ENCODE measurements at regions not wholly inside any gene's neighbourhood (a gene's known extent, or its start where the extent isn't known, plus 50 kb on each side); places are given as distances from the start of the nearest gene placed in this dataset.

DNA sequence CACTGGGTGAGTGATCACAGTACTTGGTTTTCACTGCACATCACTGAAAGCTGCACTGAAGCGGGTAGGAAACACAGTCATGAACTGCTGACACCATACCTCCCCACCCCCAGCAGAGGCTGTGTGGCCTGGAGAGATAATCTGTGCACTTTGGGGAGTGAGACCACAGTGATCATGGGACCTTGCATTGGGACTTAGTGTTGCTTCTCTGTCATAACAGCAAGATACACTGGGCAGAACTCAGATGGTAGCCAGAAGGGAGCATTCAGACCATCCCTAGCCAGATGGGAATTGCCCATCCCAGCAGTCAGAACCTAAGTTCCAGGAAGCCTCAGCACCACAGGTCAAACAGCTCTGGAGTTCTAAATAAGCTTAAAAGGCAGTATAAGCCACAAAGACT, 346.4 kb upstream of the TMEM229A start:
- no peak for TF ChIP-seq MCM2 (IDR thresholded peaks at IDR 0.05; ENCODE audit: low read depth)
- TF ChIP-seq, protein P1, sequence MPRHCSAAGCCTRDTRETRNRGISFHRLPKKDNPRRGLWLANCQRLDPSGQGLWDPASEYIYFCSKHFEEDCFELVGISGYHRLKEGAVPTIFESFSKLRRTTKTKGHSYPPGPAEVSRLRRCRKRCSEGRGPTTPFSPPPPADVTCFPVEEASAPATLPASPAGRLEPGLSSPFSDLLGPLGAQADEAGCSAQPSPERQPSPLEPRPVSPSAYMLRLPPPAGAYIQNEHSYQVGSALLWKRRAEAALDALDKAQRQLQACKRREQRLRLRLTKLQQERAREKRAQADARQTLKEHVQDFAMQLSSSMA (CRISPR knock-in tag; IDR thresholded peaks at IDR 0.05), result no peak
- no peak for TF ChIP-seq ZNF384 (IDR thresholded peaks at IDR 0.05; ENCODE audit: low read depth, low read length)
- TF ChIP-seq, protein P2, sequence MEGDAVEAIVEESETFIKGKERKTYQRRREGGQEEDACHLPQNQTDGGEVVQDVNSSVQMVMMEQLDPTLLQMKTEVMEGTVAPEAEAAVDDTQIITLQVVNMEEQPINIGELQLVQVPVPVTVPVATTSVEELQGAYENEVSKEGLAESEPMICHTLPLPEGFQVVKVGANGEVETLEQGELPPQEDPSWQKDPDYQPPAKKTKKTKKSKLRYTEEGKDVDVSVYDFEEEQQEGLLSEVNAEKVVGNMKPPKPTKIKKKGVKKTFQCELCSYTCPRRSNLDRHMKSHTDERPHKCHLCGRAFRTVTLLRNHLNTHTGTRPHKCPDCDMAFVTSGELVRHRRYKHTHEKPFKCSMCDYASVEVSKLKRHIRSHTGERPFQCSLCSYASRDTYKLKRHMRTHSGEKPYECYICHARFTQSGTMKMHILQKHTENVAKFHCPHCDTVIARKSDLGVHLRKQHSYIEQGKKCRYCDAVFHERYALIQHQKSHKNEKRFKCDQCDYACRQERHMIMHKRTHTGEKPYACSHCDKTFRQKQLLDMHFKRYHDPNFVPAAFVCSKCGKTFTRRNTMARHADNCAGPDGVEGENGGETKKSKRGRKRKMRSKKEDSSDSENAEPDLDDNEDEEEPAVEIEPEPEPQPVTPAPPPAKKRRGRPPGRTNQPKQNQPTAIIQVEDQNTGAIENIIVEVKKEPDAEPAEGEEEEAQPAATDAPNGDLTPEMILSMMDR (IDR thresholded peaks at IDR 0.05 in 2 of 3, conservative IDR thresholded peaks at IDR 0.05 in 1 of 3; ENCODE audit: insufficient read depth in 2 of 3, low read depth in 1 of 3, low read length in 3 of 3), result no peak
- TF ChIP-seq, protein P3, sequence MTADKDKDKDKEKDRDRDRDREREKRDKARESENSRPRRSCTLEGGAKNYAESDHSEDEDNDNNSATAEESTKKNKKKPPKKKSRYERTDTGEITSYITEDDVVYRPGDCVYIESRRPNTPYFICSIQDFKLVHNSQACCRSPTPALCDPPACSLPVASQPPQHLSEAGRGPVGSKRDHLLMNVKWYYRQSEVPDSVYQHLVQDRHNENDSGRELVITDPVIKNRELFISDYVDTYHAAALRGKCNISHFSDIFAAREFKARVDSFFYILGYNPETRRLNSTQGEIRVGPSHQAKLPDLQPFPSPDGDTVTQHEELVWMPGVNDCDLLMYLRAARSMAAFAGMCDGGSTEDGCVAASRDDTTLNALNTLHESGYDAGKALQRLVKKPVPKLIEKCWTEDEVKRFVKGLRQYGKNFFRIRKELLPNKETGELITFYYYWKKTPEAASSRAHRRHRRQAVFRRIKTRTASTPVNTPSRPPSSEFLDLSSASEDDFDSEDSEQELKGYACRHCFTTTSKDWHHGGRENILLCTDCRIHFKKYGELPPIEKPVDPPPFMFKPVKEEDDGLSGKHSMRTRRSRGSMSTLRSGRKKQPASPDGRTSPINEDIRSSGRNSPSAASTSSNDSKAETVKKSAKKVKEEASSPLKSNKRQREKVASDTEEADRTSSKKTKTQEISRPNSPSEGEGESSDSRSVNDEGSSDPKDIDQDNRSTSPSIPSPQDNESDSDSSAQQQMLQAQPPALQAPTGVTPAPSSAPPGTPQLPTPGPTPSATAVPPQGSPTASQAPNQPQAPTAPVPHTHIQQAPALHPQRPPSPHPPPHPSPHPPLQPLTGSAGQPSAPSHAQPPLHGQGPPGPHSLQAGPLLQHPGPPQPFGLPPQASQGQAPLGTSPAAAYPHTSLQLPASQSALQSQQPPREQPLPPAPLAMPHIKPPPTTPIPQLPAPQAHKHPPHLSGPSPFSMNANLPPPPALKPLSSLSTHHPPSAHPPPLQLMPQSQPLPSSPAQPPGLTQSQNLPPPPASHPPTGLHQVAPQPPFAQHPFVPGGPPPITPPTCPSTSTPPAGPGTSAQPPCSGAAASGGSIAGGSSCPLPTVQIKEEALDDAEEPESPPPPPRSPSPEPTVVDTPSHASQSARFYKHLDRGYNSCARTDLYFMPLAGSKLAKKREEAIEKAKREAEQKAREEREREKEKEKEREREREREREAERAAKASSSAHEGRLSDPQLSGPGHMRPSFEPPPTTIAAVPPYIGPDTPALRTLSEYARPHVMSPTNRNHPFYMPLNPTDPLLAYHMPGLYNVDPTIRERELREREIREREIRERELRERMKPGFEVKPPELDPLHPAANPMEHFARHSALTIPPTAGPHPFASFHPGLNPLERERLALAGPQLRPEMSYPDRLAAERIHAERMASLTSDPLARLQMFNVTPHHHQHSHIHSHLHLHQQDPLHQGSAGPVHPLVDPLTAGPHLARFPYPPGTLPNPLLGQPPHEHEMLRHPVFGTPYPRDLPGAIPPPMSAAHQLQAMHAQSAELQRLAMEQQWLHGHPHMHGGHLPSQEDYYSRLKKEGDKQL (CRISPR knock-in tag; IDR thresholded peaks at IDR 0.05; ENCODE audit: borderline replicate concordance), result no peak
- no peak for TF ChIP-seq ZZZ3 (IDR thresholded peaks at IDR 0.05)

Measured in K562 (cell line).